HG03045 (cell line): ENCODE measurements at regions not wholly inside any gene's neighbourhood (a gene's known extent, or its start where the extent isn't known, plus 50 kb on each side); places are given as distances from the start of the nearest gene placed in this dataset.
"Not testable (repeated sequence)": the region's sequence is repeated elsewhere in the genome, so short reads cannot be mapped to it uniquely, and the experiment has no call there.

ENCODE experiments used
- ATAC-seq: cut with Tn5 transposase; IDR thresholded peaks from one replicate; pipeline ENCODE4 v1.9.1; 2021; ENCODE audit warnings: mild to moderate bottlenecking, moderate library complexity; ENCODE audit not compliant: unreplicated experiment

DNA sequence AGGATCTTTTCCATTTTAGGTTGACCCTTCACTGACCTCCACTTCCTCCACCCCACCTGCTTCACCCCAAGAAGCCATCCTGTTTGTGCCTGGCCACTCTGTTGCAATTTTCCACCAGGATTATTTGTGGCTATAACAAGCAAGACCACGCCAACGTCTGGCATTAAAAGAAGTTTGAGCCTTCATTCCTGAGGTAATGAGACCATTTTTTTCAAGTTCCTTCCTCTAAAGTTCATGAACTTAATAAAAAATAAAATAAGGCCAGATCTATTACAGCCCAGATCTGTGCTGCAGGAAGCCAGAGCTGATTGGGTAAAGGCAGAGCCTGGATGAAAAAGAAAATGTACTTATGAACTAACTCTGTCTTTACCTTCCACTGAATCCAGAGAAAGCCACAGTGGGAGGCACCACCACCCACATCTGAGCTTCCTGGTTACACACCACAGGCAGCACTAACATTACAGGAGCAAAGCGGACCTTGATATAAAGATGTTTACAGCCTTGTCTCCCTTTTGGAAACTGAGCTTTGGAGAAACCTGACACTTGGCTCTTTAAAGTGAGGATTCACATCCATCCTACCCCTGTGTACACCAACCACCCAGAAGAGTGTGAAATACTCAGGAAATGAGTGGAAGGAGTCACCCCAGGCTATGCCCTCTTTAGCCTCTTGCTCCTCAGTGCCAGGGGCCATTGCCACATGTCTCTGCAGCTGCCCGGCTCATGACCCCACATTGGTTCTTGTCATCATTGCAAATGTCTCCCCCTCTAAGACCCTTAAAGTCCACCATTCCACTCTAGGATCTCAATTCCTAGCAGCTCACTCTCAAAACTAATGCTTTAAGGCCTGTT is 293.6 kb downstream of the PLPP3 start:
- no peak for ATAC-seq

GRCh38 chr1:56284928-56285327 is 294.4 kb downstream of the PLPP3 start:
- ATAC-seq = no peak

DNA sequence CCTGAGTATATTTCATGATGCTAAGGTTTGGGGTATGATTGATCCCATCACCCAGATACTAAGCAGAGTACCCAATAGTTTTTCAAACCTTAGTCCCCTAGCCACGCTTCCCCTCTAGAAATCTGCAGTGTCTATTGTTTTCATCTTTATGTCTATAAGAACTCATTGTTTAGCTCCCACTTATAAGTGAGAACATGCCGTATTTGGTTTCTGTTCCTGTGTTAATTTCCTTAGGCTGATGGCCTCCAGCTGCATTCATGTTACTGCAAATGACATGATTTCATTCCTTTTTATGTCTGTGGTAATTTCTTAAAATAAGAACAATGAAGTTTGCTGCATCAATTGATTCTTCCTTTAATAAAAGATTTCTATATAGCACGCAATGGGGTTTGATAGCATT is 301.3 kb downstream of the PLPP3 start:
- ATAC-seq = no peak

- no peak for ATAC-seq
Measured at GRCh38 chr1:56268519-56269140, 310.7 kb downstream of the PLPP3 start.

GRCh38 chr1:56267611-56268010 is 311.8 kb downstream of the PLPP3 start:
- ATAC-seq = no peak

DNA sequence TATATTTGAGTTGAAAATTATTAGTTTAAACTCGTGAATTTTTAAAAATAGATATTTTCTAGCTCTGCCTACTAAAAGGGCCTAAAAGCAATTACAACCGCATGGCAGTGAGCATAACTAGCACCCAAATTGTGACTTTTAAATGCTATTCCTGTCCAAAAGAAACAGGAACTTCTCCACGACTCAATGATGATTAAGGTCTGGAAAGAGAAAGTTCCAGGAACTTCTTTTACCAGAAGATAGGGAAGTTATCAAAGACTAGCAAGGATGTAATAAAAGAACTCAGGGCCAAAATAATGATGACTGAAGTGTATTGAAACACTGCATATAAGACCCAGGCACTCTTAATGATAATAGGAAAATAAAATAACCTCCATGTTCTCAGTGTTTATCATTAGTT is 313.0 kb downstream of the PLPP3 start:
- ATAC-seq = no peak

- no peak for ATAC-seq
Measured at GRCh38 chr1:56265216-56265615, 314.1 kb downstream of the PLPP3 start.

DNA sequence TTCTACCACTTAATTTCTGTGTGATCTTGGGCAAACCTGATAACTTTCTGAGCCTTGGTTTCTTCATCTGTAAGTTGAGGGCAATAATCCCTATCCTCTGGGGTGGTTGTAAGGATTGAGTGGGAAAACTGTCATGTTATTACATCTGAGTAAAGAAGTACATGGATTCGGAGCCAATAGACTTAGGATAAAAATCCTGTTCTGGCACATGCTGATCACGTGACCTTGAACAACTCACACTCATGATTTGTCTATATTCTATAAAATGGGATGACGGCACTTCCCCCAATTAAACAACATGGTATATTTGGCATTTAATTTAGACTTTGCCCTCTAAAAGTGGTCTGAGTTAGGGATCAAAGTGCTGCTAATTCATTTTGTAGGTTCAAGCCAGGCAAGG is 315.5 kb downstream of the PLPP3 start:
- ATAC-seq = no peak

DNA sequence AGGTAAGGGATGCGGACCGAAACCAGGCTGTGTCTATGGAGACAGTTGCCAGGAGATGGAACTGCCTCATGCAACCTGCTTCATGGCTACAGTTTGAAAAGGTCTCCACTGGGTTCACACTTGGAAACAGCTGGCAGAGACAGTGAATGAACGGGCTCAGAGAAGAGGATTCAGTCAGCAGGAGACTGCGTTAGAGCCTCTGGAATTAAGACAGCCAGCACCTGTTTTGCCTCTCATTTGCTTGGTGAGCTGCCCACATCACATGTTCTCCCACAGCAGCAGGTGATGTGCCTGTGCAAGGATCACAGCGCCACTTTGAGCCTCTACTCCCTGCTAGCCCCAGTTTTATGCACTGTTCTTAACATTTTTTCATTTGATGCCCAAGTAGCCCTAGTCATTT is 321.0 kb downstream of the PLPP3 start:
- no peak for ATAC-seq

DNA sequence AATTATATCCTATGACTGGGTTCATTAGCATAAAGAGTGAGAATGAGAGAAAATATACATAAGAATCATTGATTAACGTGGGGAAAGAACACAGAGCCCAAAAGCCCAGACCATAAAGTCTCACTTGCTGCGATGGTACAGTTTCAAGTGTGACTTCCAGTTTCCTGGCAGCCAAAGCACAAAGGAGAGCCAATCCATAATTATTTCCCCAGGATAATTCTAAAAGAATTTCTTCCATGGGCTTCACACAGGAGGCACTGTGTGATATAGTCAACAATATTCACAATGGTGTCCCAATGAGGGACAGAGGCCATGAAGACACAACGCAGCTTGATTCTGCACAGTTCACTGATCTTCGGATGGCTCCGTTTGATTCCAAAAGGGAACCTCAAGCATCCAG is 321.6 kb downstream of the PLPP3 start:
- ATAC-seq = no peak

- ATAC-seq = no peak
Measured at GRCh38 chr1:56256153-56257000, 323.0 kb downstream of the PLPP3 start.

DNA sequence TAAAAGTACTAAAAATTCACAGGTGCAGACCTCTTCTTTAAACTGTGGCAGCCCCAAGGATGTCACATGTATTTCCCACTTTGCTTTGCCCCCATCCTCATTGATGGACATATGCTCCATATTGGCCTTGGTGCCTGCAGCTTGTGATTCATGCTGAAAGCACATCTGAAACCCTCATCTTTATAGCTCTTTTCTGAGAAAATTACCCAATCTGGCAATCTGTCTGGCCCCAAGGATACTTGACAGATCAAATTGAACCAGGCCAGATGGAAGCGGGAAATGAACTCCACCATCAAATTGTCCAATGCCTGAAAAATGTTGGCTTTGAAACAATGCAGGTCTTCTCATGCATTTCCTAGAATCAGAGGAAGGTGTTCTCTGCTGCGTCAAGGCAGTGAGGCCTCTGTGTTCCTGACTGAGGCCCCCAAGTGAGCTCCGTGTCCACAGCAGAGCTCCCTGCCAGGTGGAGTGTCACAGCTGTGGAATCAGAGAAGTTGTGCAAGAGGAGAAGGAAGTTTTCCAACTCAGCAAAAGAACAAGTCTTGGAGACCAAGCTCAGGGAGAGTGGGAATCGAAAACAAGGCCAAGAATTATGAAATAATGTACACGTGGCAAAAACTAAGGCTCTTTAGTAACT is 323.7 kb downstream of the PLPP3 start:
- no peak for ATAC-seq

GRCh38 chr1:56254130-56254529 is 325.2 kb downstream of the PLPP3 start:
- no peak for ATAC-seq

GRCh38 chr1:56250809-56251208 is 328.6 kb downstream of the PLPP3 start:
- no peak for ATAC-seq

DNA sequence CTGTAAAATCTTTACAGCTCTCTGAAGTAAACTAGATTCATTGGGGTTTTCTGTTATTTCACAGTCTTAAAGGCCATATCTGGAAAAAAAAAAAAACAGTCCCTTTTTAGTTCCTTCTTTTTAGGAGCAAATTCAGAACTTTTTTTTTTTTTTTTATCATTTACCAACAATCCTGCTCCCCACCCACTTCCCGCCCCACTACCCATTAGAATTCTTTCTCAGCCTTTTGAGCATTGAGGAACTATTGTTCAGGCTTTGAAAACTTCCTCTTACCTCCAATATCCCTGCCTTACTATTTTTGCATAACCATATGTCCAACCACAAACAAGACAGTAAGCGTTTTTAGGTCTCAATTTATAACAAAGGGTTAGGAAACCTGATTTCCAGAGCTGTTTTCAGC is 330.1 kb downstream of the PLPP3 start:
- ATAC-seq = no peak

DNA sequence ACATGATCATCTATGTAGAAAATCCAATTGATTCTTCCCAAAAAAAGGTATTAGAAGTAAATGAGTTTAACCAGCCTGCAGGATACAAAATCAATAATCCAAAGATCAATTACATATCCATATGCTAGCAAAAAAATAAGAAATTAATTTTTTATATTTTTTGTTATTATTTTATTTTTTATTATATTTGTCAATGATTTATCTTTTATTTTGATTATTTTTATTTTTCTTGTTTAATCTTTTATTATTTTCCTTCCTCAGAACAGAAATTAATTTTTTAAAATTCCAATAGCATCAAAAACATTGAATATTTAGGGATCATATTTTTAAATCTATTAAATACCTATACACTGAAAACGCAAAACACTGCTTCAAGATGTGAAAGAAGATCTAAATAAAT is 331.2 kb downstream of the PLPP3 start:
- no peak for ATAC-seq

DNA sequence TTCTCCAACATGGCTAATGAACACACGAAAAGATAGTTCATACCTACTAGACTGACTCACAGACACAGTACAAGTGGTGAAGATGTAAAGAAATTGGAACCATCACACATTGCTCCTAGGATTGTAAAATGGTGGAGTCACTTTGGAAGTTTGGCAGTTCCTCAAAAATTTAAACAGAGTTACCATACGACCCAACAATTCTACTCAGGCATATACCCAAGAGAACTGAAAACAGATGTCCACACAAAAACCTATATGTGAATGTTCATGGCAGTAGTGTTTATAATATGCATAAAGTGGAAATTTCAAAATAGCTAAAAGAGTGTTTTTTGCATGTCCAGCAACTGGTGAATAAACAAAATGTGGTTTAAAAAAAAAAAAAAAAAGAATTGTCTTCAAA is 332.6 kb downstream of the PLPP3 start:
- not testable (repeated sequence) for ATAC-seq

DNA sequence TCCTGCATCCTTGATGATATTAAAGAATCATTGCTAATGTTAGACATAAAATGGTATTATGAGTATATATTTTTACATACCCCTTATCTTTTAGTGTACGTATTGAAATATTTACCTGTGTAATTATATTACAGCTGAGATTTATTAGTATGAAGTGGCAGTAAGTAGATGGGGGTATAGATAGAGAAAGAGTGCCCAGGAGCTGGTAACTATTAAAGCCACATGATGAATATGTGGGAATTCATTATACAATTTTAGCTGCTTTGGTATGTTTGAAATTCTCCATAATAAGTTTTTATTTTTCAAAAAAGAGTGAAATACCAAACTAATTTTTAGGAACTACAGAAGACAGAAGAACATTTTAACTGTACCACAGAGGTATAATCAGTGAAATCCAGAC is 339.0 kb downstream of the PLPP3 start:
- ATAC-seq = no peak

GRCh38 chr1:56237491-56238064 is 341.8 kb downstream of the PLPP3 start:
- no peak for ATAC-seq

DNA sequence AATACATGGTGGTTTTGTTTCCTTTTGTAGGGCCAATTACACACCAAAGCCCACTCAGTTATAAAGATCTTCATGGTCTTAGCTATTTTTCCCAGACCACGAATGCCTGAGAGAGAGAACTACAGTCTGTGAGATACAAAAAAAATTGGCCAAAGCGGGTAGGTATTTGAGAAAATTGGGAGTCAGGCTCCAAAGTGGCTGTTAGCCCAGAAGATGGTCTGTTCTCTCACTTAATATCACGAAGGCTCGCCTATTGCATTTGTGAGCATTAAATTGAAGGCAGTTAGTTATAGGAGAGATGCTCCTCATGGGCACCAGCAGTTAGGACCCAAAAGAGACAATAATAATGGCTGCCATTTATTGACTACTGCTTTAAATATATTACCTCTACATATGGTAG is 342.7 kb downstream of the PLPP3 start:
- no peak for ATAC-seq
